Coronary artery (tissue), 2 donors: ENCODE measurements at regions not wholly inside any gene's neighbourhood (a gene's known extent, or its start where the extent isn't known, plus 50 kb on each side); places are given as distances from the start of the nearest gene placed in this dataset.
"Not testable (repeated sequence)": the region's sequence is repeated elsewhere in the genome, so short reads cannot be mapped to it uniquely, and the experiment has no call there.

ENCODE experiments used
- DNase-seq: peaks from one replicate; pipeline ENCODE4 v3.0.0-alpha.2; 2017; ENCODE audit warnings: low spot score
- H3K27ac ChIP-seq, 2 donors: fragments of 200-600 bp; sonication (generic); one replicate each; pipeline ENCODE4 v1.5.1; 2016 to 2019
- H3K4me3 ChIP-seq: fragments of 200-600 bp; sonication (generic); 2 replicates; pipeline ENCODE4 v1.5.1; 2016; ENCODE audit warnings: mild to moderate bottlenecking, moderate library complexity
- CTCF ChIP-seq: fragments of 200-600 bp; sonication (generic); IDR thresholded peaks from one replicate; pipeline ENCODE4 v1.5.1; 2019; ENCODE audit warnings: antibody characterized with exemption

GRCh38 chr11:13128354-13128753, 119.2 kb downstream of the RASSF10 start:
- H3K27ac ChIP-seq, result no peak overlapping the region
- DNase-seq, result no peak
- TF ChIP-seq CTCF, result no peak

GRCh38 chr11:13134066-13134465, 125.0 kb downstream of the RASSF10 start:
- DNase-seq, result no peak
- TF ChIP-seq CTCF, result no peak
- H3K27ac ChIP-seq, result no peak overlapping the region
- H3K4me3 ChIP-seq, result no peak overlapping the region

More at GRCh38 chr11:13128354-13128753, 119.2 kb downstream of the RASSF10 start:
- no peak overlapping the region for H3K4me3 ChIP-seq

- no peak for TF ChIP-seq CTCF
- Histone ChIP-seq H3K27ac (no peak overlapping the region), H3K4me3 (no peak overlapping the region)
- DNase-seq, result no peak
Measured at GRCh38 chr11:13134886-13135285, 125.8 kb downstream of the RASSF10 start.

- DNase-seq, result no peak
- no peak for TF ChIP-seq CTCF
- Histone ChIP-seq H3K27ac (no peak overlapping the region), H3K4me3 (no peak overlapping the region)
Measured at GRCh38 chr11:13135385-13136271, 126.5 kb downstream of the RASSF10 start.

DNA sequence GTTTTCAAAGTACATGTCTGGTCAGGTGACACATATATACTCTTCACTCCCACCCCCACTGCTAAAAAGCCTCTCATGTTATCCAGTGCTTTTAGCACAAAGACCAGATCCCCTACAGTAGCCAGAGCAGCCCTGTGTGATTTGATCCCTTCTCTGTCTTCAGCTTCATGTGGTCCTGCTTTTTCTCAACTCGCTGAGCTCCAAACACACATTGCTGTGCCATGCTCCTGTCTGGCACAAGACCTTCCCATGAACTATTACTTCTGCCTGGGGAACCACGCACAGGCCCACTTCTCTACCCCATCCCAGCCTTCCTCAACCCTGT, 127.1 kb downstream of the RASSF10 start:
- Histone ChIP-seq H3K4me3 (no peak overlapping the region), H3K27ac (no peak overlapping the region)
- TF ChIP-seq CTCF, result no peak
- no peak for DNase-seq

DNA sequence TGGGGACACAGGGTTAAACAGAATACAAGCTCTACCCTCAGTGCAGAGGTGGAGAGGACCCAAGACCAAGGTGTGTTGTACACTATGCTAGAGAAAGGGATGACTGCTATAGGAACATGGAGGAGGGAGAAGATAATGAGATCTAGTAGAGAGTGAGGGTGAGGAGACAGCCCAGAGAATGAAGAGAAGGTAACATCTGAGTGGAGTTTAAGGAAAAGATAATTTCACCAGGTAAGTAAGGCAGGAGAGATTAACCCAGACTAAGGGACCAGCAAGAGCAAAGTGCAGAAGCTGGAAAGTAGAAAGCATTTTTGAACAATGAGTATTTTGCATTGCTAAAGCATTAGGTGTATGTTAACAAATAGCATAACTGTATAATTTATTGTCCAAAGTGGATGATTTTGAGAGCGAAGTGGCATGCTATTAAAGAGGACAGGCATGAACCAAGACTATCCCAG, 128.8 kb downstream of the RASSF10 start:
- Histone ChIP-seq H3K27ac (no peak overlapping the region), H3K4me3 (no peak overlapping the region)
- TF ChIP-seq CTCF, result no peak
- DNase-seq, result no peak

DNA sequence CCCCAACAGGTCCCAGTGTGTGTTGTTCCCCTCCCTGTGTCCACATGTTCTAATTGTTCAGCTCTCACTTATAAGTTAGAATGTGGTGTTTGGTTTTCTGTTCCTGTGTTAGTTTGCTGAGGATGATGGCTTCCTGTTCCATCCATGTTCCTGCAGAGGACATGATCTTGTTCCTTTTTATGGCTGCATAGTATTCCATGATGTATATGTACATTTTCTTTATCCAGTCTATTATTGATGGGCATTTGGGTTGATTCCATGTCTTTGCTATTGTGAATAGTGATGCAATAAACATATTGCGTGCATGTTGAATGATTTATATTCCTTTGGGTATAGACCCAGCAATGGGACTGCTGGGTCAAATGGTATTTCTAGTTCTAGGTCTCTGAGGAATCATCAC, 130.0 kb downstream of the RASSF10 start:
- DNase-seq, result not testable (repeated sequence)

More for the DNA sequence above, 130.0 kb downstream of the RASSF10 start:
- not testable (repeated sequence) for H3K27ac ChIP-seq, H3K4me3 ChIP-seq
